ENCODE measurements at regions not wholly inside any gene's neighbourhood (a gene's known extent, or its start where the extent isn't known, plus 50 kb on each side); places are given as distances from the start of the nearest gene placed in this dataset.
A peak's percentile ranks its signal among the peaks of the same experiment; 100 is the strongest.

GRCh38 chr15:27702581-27702980 is 396.5 kb downstream of the OCA2 start:
- DNase-seq (ENCODE audit: low spot score): no peak

GRCh38 chr15:27701956-27702355 is 397.2 kb downstream of the OCA2 start:
- DNase-seq (ENCODE audit: low spot score): no peak

- DNase-seq (ENCODE audit: low spot score): no peak
These were observed 398.1 kb downstream of the OCA2 start for GRCh38 chr15:27701014-27701413.

- no peak for DNase-seq (ENCODE audit: low spot score)
These were observed 399.4 kb downstream of the OCA2 start for GRCh38 chr15:27699699-27700098.

GRCh38 chr15:27696530-27696929 is 402.6 kb downstream of the OCA2 start:
- no peak for DNase-seq (ENCODE audit: low spot score)

- DNase-seq (ENCODE audit: low spot score): no peak
These were observed 403.4 kb downstream of the OCA2 start for GRCh38 chr15:27695726-27696125.

- no peak for DNase-seq (ENCODE audit: low spot score)
These were observed 404.5 kb downstream of the OCA2 start for GRCh38 chr15:27694506-27695087.

GRCh38 chr15:27693280-27693679 is 405.8 kb downstream of the OCA2 start:
- no peak for DNase-seq (ENCODE audit: low spot score)

- DNase-seq (ENCODE audit: low spot score): no peak
These were observed 406.7 kb downstream of the OCA2 start for GRCh38 chr15:27692438-27692837.

GRCh38 chr15:27690290-27690689 is 408.8 kb downstream of the OCA2 start:
- no peak for DNase-seq (ENCODE audit: low spot score)

GRCh38 chr15:27686971-27687370 is 412.1 kb downstream of the OCA2 start:
- no peak for DNase-seq (ENCODE audit: low spot score)

- no peak for DNase-seq (ENCODE audit: low spot score)
These were observed 412.7 kb downstream of the OCA2 start for GRCh38 chr15:27686369-27686768.

- no peak for DNase-seq (ENCODE audit: low spot score)
These were observed 413.5 kb downstream of the OCA2 start for GRCh38 chr15:27685644-27686043.

GRCh38 chr15:27683121-27683520 is 416.0 kb downstream of the OCA2 start:
- DNase-seq (ENCODE audit: low spot score): no peak

GRCh38 chr15:27681038-27681437 is 418.1 kb downstream of the OCA2 start:
- peak; percentile 31 for DNase-seq (ENCODE audit: low spot score)

GRCh38 chr15:27679731-27680471 is 419.2 kb downstream of the OCA2 start:
- DNase-seq (ENCODE audit: low spot score): no peak

- DNase-seq (ENCODE audit: low spot score): no peak
These were observed 419.9 kb downstream of the OCA2 start for GRCh38 chr15:27679203-27679602.

- DNase-seq (ENCODE audit: low spot score): no peak
These were observed 421.2 kb downstream of the OCA2 start for GRCh38 chr15:27677951-27678350.

- DNase-seq (ENCODE audit: low spot score): no peak
These were observed 422.5 kb downstream of the OCA2 start for GRCh38 chr15:27676647-27677046.

GRCh38 chr15:27675571-27675970 is 423.5 kb downstream of the OCA2 start:
- DNase-seq (ENCODE audit: low spot score): no peak

GRCh38 chr15:27674826-27675225 is 424.3 kb downstream of the OCA2 start:
- DNase-seq (ENCODE audit: low spot score): no peak

GRCh38 chr15:27673766-27674445 is 425.2 kb downstream of the OCA2 start:
- no peak for DNase-seq (ENCODE audit: low spot score)

GRCh38 chr15:27672537-27672936 is 426.6 kb downstream of the OCA2 start:
- DNase-seq (ENCODE audit: low spot score): no peak
